H9 (cell line): ENCODE measurements at regions not wholly inside any gene's neighbourhood (a gene's known extent, or its start where the extent isn't known, plus 50 kb on each side); places are given as distances from the start of the nearest gene placed in this dataset.
"Not testable (repeated sequence)": the region's sequence is repeated elsewhere in the genome, so short reads cannot be mapped to it uniquely, and the experiment has no call there.

Experiments
- DNase-seq: peaks from one replicate; pipeline ENCODE4 v3.0.0-alpha.2; 2017
- H2AFZ ChIP-seq: one replicate; pipeline ENCODE4 v1.6.1; 2013; ENCODE audit warnings: mild to moderate bottlenecking, low read length, control low read depth, moderate library complexity
- H2AK5ac ChIP-seq: 2 replicates; pipeline ENCODE4 v1.6.1; 2013; ENCODE audit warnings: low read length, control low read depth, mixed read lengths; ENCODE audit not compliant: insufficient read length
- H2BK120ac ChIP-seq: one replicate; pipeline ENCODE4 v1.6.1; 2013; ENCODE audit warnings: low read depth, mild to moderate bottlenecking, low read length, control low read depth, inconsistent platforms; ENCODE audit not compliant: poor library complexity, severe bottlenecking
- H2BK12ac ChIP-seq: 2 replicates; pipeline ENCODE4 v1.6.1; 2013; ENCODE audit warnings: low read length, control low read depth, mixed read lengths, low read depth; ENCODE audit not compliant: insufficient read length
- H2BK15ac ChIP-seq: 2 replicates; pipeline ENCODE4 v1.6.1; 2013; ENCODE audit warnings: low read depth, low read length, control low read depth
- H2BK20ac ChIP-seq: one replicate; pipeline ENCODE4 v1.6.1; 2013; ENCODE audit warnings: low read depth, mild to moderate bottlenecking, low read length, control low read depth, inconsistent platforms; ENCODE audit not compliant: poor library complexity, severe bottlenecking
- H2BK5ac ChIP-seq: 2 replicates; pipeline ENCODE4 v1.6.1; 2013; ENCODE audit warnings: low read length, control low read depth, mixed read lengths; ENCODE audit not compliant: insufficient read length
- H3K14ac ChIP-seq: 2 replicates; pipeline ENCODE4 v1.6.1; 2013; ENCODE audit warnings: low read length, control low read depth; ENCODE audit not compliant: insufficient read depth
- H3K18ac ChIP-seq: 2 replicates; pipeline ENCODE4 v1.6.1; 2013; ENCODE audit warnings: low read depth, mild to moderate bottlenecking, mixed read lengths, low read length, control low read depth; ENCODE audit not compliant: insufficient read length
- H3K23ac ChIP-seq: 2 replicates; pipeline ENCODE4 v1.6.1; 2013; ENCODE audit warnings: low read length, control low read depth, mixed read lengths, low read depth; ENCODE audit not compliant: insufficient read length
- H3K23me2 ChIP-seq: 2 replicates; pipeline ENCODE4 v1.6.1; 2013; ENCODE audit warnings: low read depth, mild to moderate bottlenecking, mixed read lengths, low read length, control low read depth; ENCODE audit not compliant: insufficient read length, poor library complexity, severe bottlenecking
- H3K27ac ChIP-seq: 2 replicates; pipeline ENCODE4 v1.5.1; 2013; ENCODE audit warnings: low read length, control low read depth, mixed read lengths, low read depth; ENCODE audit not compliant: insufficient read length
- H3K27me3 ChIP-seq: 2 replicates; pipeline ENCODE4 v1.6.1; 2013; ENCODE audit warnings: low read length, control low read depth, inconsistent platforms; ENCODE audit not compliant: insufficient read depth
- H3K4ac ChIP-seq: 2 replicates; pipeline ENCODE4 v1.6.1; 2013; ENCODE audit warnings: low read depth, mild to moderate bottlenecking, control low read depth, inconsistent platforms, low read length, moderate library complexity
- H3K4me1 ChIP-seq: 2 replicates; pipeline ENCODE4 v1.6.1; 2013; ENCODE audit warnings: low read length, control low read depth, inconsistent platforms; ENCODE audit not compliant: insufficient read depth
- H3K4me2 ChIP-seq: 2 replicates; pipeline ENCODE4 v1.6.1; 2013; ENCODE audit warnings: low read length, control low read depth, mixed read lengths; ENCODE audit not compliant: insufficient read length, insufficient read depth
- H3K56ac ChIP-seq: 2 replicates; pipeline ENCODE4 v1.6.1; 2013; ENCODE audit warnings: low read depth, mild to moderate bottlenecking, mixed read lengths, low read length, control low read depth; ENCODE audit not compliant: insufficient read length
- H3K79me1 ChIP-seq: 2 replicates; pipeline ENCODE4 v1.6.1; 2013; ENCODE audit warnings: low read depth, mild to moderate bottlenecking, moderate library complexity, low read length, control low read depth, inconsistent platforms; ENCODE audit not compliant: insufficient read depth, poor library complexity, severe bottlenecking
- H3K79me2 ChIP-seq: 2 replicates; pipeline ENCODE4 v1.6.1; 2013; ENCODE audit warnings: low read length, control low read depth, inconsistent platforms; ENCODE audit not compliant: insufficient read depth
- H3K9ac ChIP-seq: 2 replicates; pipeline ENCODE4 v1.6.1; 2013; ENCODE audit warnings: low read length, control low read depth, mixed read lengths; ENCODE audit not compliant: insufficient read length; ENCODE audit errors: extremely low read depth
- H3K9me3 ChIP-seq: one replicate; pipeline ENCODE4 v1.6.1; 2013; ENCODE audit warnings: low read depth, low read length, inconsistent platforms; ENCODE audit not compliant: control insufficient read depth
- H3T11ph ChIP-seq: one replicate; pipeline ENCODE4 v1.6.1; 2013; ENCODE audit warnings: mild to moderate bottlenecking, low read length, control low read depth, inconsistent platforms
- H4K20me1 ChIP-seq: one replicate; pipeline ENCODE4 v1.6.1; 2013; ENCODE audit not compliant: control insufficient read depth, insufficient read length, insufficient read depth
- H4K5ac ChIP-seq: 2 replicates; pipeline ENCODE4 v1.6.1; 2013; ENCODE audit warnings: low read depth, mild to moderate bottlenecking, mixed read lengths, low read length, control low read depth; ENCODE audit not compliant: insufficient read length
- H4K8ac ChIP-seq: replicated peaks from 2 replicates; pipeline ENCODE4 v1.6.1; 2013; ENCODE audit warnings: low read length, control low read depth, mixed read lengths, low read depth; ENCODE audit not compliant: insufficient read length
- H4K91ac ChIP-seq: 2 replicates; pipeline ENCODE4 v1.6.1; 2013; ENCODE audit warnings: low read depth, mild to moderate bottlenecking, moderate library complexity, mixed read lengths, low read length, control low read depth; ENCODE audit not compliant: insufficient read length
- H3K27ac Mint-ChIP-seq, 3 experiments: 2 replicates in 2 of 3; 3 replicates in 1 of 3; pipeline ENCODE4 v1.8.0; 2020 to 2021; ENCODE audit warnings: mixed read lengths in 3 of 3, mild to moderate bottlenecking in 1 of 3, moderate library complexity in 1 of 3
- H3K27me3 Mint-ChIP-seq: 2 replicates; pipeline ENCODE4 v1.8.0; 2021; ENCODE audit warnings: low read depth, mild to moderate bottlenecking, moderate library complexity, mixed read lengths
- H3K36me3 Mint-ChIP-seq, 3 experiments: 2 replicates in 2 of 3; 3 replicates in 1 of 3; pipeline ENCODE4 v1.8.0; 2020 to 2021; ENCODE audit warnings: low read depth in 3 of 3, mixed read lengths in 3 of 3; ENCODE audit not compliant: insufficient read depth in 1 of 3
- H3K4me1 Mint-ChIP-seq, 2 experiments: 2 replicates each; pipeline ENCODE4 v1.8.0; 2020; ENCODE audit warnings: mixed read lengths in 2 of 2
- H3K4me3 Mint-ChIP-seq, 2 experiments: 2 replicates in 1 of 2; 3 replicates in 1 of 2; pipeline ENCODE4 v1.8.0; 2020 to 2021; ENCODE audit warnings: mild to moderate bottlenecking in 2 of 2, mixed read lengths in 2 of 2, moderate library complexity in 1 of 2
- H3K9me3 Mint-ChIP-seq, 2 experiments: 2 replicates in 1 of 2; 3 replicates in 1 of 2; pipeline ENCODE4 v1.8.0; 2020; ENCODE audit warnings: mild to moderate bottlenecking in 2 of 2, mixed read lengths in 2 of 2, moderate library complexity in 1 of 2
- WGBS: extraction: QIAGEN DNeasy Blood & Tissue Kit; methylation state at CpG from one replicate; pipeline ENCODE4 v1.1.7; 2013; ENCODE audit warnings: missing lambda C conversion rate, low lambda C conversion rate, mixed read lengths; ENCODE audit not compliant: insufficient read length; ENCODE audit errors: extremely low coverage; 5-methylcytosine and 5-hydroxymethylcytosine counted together
- TF ChIP-seq, protein P1 (sequence below): fragments of 200-600 bp; sonication (generic); conservative IDR thresholded peaks from 3 replicates; pipeline ENCODE4 v1.8.0; 2021; ENCODE audit warnings: antibody characterized with exemption, mild to moderate bottlenecking

DNA sequence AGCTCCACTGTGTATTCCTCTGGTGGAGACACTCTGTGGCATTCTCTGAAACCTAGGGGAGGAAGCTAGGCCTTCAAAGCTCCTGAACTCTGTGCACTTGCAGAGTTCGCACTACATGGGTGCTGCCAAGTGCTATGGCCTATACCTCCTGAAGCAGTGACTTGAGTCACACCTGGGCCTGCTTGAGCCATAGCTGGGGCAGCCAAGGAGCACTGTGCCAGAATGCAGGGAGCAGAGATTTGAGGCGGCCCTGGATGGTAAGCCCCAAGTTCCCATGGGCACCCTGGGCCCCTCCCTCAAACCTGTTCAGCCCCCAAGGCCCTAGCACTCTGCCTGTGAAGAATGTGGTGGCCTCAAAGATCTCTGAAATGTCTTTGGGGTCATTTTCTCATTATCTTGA lies 212.9 kb downstream of the SPATA31A6 start:
- H3K9ac ChIP-seq: no peak overlapping the region
- no peaks in the 10 kb centered on the region for H4K20me1 ChIP-seq
- no peaks in the 10 kb centered on the region for H3K4me1 ChIP-seq
- H3K23me2 ChIP-seq: no peaks in the 10 kb centered on the region
- no peak overlapping the region for H2BK15ac ChIP-seq
- H3K4me3 Mint-ChIP-seq: no peak overlapping the region
- H2BK120ac ChIP-seq: no peak overlapping the region
- H3K4me1 Mint-ChIP-seq: no peaks in the 10 kb centered on the region
- H3K36me3 Mint-ChIP-seq: no peaks in the 10 kb centered on the region
- no peak overlapping the region for H4K8ac ChIP-seq
- no peaks in the 10 kb centered on the region for H3K9me3 ChIP-seq
- H2BK5ac ChIP-seq: no peak overlapping the region
- no peak overlapping the region for H2BK20ac ChIP-seq
- H4K91ac ChIP-seq: no peak overlapping the region
- TF ChIP-seq, protein P1, sequence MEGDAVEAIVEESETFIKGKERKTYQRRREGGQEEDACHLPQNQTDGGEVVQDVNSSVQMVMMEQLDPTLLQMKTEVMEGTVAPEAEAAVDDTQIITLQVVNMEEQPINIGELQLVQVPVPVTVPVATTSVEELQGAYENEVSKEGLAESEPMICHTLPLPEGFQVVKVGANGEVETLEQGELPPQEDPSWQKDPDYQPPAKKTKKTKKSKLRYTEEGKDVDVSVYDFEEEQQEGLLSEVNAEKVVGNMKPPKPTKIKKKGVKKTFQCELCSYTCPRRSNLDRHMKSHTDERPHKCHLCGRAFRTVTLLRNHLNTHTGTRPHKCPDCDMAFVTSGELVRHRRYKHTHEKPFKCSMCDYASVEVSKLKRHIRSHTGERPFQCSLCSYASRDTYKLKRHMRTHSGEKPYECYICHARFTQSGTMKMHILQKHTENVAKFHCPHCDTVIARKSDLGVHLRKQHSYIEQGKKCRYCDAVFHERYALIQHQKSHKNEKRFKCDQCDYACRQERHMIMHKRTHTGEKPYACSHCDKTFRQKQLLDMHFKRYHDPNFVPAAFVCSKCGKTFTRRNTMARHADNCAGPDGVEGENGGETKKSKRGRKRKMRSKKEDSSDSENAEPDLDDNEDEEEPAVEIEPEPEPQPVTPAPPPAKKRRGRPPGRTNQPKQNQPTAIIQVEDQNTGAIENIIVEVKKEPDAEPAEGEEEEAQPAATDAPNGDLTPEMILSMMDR: no peak
- no peak overlapping the region for H2AFZ ChIP-seq
- H3K4ac ChIP-seq: no peak overlapping the region
- no peak overlapping the region for H3K4me2 ChIP-seq
- no CpG with 5 or more reads among the region's 2 CpGs for WGBS
- no peaks in the 10 kb centered on the region for H3K9me3 Mint-ChIP-seq
- H3T11ph ChIP-seq: no peak overlapping the region
- no peak overlapping the region for H2BK12ac ChIP-seq
- H4K5ac ChIP-seq: no peak overlapping the region
- H3K79me2 ChIP-seq: no peaks in the 10 kb centered on the region
- H3K18ac ChIP-seq: no peak overlapping the region
- DNase-seq: no peak
- H3K27ac ChIP-seq: no peak overlapping the region
- no peak overlapping the region for H3K56ac ChIP-seq
- H3K79me1 ChIP-seq: no peaks in the 10 kb centered on the region
- peaks cover 11% of the 10 kb centered on the region for H3K27me3 Mint-ChIP-seq
- no peak overlapping the region for H3K23ac ChIP-seq
- no peak overlapping the region for H3K14ac ChIP-seq
- no peak overlapping the region for H3K27ac Mint-ChIP-seq
- no peaks in the 10 kb centered on the region for H3K27me3 ChIP-seq
- H2AK5ac ChIP-seq: no peak overlapping the region

DNA sequence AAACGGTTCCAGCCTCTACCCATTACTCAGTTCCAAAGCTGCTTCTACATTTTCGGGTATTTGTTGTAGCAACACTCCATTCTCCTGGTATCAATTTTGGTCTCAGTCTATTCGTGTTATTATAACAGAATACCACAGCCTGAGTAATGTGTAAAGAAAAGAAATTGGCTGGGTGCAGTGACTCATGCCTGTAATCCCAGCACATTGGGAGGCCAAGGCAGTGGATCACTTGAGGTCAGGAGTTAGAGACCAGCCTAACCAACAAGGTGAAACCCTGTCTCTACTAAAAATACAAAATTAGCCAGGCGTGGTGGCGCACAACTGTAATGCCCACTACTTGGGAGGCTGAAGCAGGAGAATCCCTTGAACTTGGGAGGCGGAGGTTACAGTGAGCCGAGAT lies 213.9 kb downstream of the SPATA31A6 start:
- H3K9ac ChIP-seq, H3K14ac ChIP-seq, H3K79me2 ChIP-seq, H2BK12ac ChIP-seq, H4K91ac ChIP-seq, H3K9me3 ChIP-seq, H2BK20ac ChIP-seq, H3K4me1 ChIP-seq, H2BK15ac ChIP-seq, H2AK5ac ChIP-seq, H3T11ph ChIP-seq, H2AFZ ChIP-seq, H4K20me1 ChIP-seq, H3K4me3 Mint-ChIP-seq, H3K4me2 ChIP-seq, H2BK120ac ChIP-seq, H3K56ac ChIP-seq, H2BK5ac ChIP-seq, H4K5ac ChIP-seq, H3K23ac ChIP-seq, H3K27ac Mint-ChIP-seq, H3K36me3 Mint-ChIP-seq, H3K23me2 ChIP-seq, H4K8ac ChIP-seq, H3K27me3 ChIP-seq, DNase-seq, H3K4ac ChIP-seq, H3K4me1 Mint-ChIP-seq, H3K79me1 ChIP-seq, H3K9me3 Mint-ChIP-seq, H3K27ac ChIP-seq, H3K18ac ChIP-seq: not testable (repeated sequence)
- peaks cover 11% of the 10 kb centered on the region for H3K27me3 Mint-ChIP-seq
- WGBS: no CpG with 5 or more reads among the region's 7 CpGs
